NT2/D1 (cell line): ENCODE measurements at regions not wholly inside any gene's neighbourhood (a gene's known extent, or its start where the extent isn't known, plus 50 kb on each side); places are given as distances from the start of the nearest gene placed in this dataset.

Experiments
- SUZ12 ChIP-seq: IDR thresholded peaks from 2 replicates; pipeline ENCODE4 v1.6.1; 2011; ENCODE audit not compliant: insufficient read length, insufficient read depth; ENCODE audit errors: extremely low read depth
- YY1 ChIP-seq: IDR thresholded peaks from 2 replicates; pipeline ENCODE4 v1.6.1; 2011; ENCODE audit not compliant: insufficient read length, insufficient read depth
- ZNF274 ChIP-seq: IDR thresholded peaks from 2 replicates; pipeline ENCODE4 v1.6.1; 2011; ENCODE audit warnings: mild to moderate bottlenecking, low read depth, low read length

GRCh38 chr22:48838376-48838775 lies 989.3 kb downstream of the BRD1 start:
- TF ChIP-seq YY1 (no peak), ZNF274 (no peak), SUZ12 (no peak)
